Upper lobe of left lung (tissue), 4 donors: ENCODE measurements at regions not wholly inside any gene's neighbourhood (a gene's known extent, or its start where the extent isn't known, plus 50 kb on each side); places are given as distances from the start of the nearest gene placed in this dataset.

Experiments used
- POLR2A ChIP-seq, 4 donors: fragments of 450-650 bp; IDR thresholded peaks; one replicate each; pipeline ENCODE4 v1.5.1; 2016 to 2017; ENCODE audit warnings: antibody characterized with exemption in 4 of 4, mild to moderate bottlenecking in 2 of 4
- POLR2AphosphoS5 ChIP-seq, 2 donors: sonication (generic); formaldehyde crosslinking; IDR thresholded peaks; one replicate each; pipeline ENCODE4 v1.5.1; 2017; ENCODE audit warnings: antibody characterized with exemption in 2 of 2
- TF ChIP-seq, protein P1 (sequence below), 6 experiments: fragments of 450-650 bp in 4 of 6; fragments of 200-600 bp in 2 of 6; sonication (generic) in 2 of 6; IDR thresholded peaks; one replicate each; pipeline ENCODE4 v1.5.1; 2016 to 2019; ENCODE audit warnings: antibody characterized with exemption in 6 of 6

DNA sequence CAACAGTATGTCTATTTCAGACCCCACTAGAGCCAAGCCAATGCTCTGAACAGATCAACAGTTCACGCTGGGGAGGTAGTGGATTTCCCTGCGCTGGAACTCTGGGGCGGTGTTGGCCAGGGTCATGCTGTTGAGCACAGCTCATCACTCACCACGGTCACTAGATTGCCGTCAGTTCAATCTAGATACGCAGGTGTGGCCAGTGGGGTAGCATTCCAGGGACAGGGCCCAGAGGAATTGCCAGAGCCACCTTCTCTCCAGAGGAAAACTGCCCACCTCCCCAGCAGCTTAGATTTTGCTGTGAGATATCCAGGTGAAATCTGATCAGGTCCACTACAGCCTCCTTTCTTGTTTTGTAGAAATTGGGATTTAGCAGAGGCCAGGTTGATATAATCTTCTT lies 101.8 kb downstream of the SOX11 start:
- TF ChIP-seq POLR2AphosphoS5 (IDR thresholded peaks at IDR 0.05) (no peak), POLR2A (IDR thresholded peaks at IDR 0.05) (no peak)
- TF ChIP-seq, protein P1, sequence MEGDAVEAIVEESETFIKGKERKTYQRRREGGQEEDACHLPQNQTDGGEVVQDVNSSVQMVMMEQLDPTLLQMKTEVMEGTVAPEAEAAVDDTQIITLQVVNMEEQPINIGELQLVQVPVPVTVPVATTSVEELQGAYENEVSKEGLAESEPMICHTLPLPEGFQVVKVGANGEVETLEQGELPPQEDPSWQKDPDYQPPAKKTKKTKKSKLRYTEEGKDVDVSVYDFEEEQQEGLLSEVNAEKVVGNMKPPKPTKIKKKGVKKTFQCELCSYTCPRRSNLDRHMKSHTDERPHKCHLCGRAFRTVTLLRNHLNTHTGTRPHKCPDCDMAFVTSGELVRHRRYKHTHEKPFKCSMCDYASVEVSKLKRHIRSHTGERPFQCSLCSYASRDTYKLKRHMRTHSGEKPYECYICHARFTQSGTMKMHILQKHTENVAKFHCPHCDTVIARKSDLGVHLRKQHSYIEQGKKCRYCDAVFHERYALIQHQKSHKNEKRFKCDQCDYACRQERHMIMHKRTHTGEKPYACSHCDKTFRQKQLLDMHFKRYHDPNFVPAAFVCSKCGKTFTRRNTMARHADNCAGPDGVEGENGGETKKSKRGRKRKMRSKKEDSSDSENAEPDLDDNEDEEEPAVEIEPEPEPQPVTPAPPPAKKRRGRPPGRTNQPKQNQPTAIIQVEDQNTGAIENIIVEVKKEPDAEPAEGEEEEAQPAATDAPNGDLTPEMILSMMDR (IDR thresholded peaks at IDR 0.05), result no peak
